ENCODE measurements at regions not wholly inside any gene's neighbourhood (a gene's known extent, or its start where the extent isn't known, plus 50 kb on each side); places are given as distances from the start of the nearest gene placed in this dataset.

DNA sequence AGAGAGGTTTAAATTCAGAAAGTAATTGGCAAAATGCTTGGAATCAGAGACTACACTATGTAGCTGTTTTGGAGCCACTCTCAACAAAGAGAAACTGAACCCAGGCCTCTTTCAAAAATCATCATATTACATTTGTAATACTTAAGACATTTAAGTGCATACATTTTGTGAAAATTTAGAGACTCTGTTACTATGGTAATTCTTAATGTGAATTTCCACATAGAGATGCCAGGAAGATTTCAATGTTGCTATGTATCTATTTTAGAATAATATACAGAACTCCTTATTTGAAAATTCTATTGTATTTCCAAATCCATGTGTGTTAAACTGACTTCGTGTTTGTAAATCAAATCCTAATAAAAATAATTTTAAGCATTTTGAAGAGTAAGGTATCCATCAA lies 1260.9 kb upstream of the C9orf72 start:
- TF ChIP-seq, protein P1, sequence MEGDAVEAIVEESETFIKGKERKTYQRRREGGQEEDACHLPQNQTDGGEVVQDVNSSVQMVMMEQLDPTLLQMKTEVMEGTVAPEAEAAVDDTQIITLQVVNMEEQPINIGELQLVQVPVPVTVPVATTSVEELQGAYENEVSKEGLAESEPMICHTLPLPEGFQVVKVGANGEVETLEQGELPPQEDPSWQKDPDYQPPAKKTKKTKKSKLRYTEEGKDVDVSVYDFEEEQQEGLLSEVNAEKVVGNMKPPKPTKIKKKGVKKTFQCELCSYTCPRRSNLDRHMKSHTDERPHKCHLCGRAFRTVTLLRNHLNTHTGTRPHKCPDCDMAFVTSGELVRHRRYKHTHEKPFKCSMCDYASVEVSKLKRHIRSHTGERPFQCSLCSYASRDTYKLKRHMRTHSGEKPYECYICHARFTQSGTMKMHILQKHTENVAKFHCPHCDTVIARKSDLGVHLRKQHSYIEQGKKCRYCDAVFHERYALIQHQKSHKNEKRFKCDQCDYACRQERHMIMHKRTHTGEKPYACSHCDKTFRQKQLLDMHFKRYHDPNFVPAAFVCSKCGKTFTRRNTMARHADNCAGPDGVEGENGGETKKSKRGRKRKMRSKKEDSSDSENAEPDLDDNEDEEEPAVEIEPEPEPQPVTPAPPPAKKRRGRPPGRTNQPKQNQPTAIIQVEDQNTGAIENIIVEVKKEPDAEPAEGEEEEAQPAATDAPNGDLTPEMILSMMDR (conservative IDR thresholded peaks at IDR 0.05), result no peak
- TF ChIP-seq ZFX (IDR thresholded peaks at IDR 0.05), result no peak

Measured in C4-2B (cell line).